ENCODE measurements at regions not wholly inside any gene's neighbourhood (a gene's known extent, or its start where the extent isn't known, plus 50 kb on each side); places are given as distances from the start of the nearest gene placed in this dataset.

DNA sequence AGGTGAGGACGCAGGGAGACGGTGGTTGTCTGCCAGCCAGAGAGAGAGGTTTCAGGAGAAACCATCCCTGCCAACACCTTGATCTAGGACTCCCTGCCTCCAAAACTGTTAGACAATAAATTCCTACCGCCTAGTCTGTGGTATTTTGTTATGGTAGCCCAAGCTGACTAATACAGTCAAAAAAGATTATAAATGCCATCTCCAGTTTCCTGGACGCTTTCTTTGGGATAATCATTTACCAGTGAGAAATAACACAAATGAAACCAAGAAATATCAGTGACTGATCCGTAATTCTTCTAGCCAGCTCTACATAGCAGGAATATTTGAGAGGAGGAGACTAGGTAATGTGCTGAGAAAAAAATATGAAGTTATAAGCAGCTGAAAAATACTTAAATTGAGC is 707.8 kb upstream of the LMCD1 start:
- DNase-seq: no peak

DNA sequence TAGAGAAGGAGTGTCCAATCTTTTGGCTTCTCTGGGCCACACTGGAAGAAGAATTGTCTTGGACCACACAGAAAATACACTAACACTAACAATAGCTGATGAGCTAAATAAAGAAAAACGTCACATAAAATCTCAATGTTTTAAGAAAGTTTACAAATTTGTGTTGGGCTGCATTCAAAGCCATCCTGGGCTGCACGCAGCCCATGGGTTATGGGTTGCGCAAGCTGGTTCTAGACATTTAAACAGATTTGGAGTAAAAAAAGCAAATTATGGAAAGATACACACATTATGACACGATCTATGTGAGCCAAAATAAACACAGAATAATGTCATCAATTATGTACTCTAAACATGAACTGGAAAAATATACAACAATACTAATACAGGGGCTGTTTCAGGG is 703.3 kb upstream of the LMCD1 start:
- no peak for DNase-seq

DNA sequence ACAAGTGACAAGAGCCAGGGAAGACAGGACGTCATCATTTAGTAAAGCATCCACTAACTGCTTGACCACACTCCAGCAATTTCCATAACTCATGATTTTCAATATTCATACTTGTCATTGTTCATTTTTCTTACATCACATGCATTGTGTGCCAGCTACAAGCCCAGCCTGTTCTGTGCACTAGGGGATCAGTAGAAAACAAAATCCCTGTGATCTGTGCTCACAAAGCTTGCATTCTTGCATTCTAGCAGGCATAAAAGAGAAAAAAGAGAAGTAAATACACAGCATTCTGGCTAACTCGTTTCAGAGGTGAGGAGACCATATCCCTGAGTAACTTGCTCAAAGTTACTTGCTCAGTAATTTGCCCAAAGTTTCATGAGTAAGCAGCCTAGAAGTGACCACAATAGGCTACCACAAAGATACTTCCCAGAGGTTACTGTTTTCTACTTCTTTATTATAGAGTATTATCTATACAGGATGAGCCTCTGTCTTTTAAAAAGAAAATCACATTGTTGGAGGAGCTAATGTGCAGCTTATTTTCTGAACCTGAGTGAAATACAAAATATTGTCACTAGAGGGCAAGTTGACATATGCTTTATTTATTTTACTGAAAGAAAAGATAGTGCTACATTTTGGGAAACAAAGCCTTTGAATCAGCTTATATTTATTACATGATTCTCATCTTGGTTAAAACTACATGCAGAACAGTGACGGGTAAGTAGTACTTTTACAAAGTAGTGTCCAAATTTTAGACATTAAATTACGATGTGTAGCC is 701.4 kb upstream of the LMCD1 start:
- no peak for DNase-seq

DNA sequence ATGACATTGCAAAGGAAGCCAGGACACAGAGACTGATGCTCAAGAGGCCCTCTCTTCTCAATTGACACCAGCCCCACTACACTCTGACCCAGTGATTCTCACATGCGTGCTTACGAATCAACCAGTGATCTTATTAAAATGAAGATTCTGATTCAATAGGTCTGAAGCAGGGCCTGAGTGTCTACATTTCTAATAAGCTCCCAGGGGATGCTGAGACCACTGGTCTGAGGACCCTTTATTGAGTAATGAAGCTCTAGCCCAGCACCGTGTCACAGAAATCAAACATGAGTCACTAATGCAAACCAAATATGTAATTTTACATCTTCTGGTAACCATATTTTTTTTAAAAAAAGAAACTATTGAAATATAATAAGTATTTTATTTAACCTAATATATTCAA is 689.1 kb upstream of the LMCD1 start:
- DNase-seq: no peak

DNA sequence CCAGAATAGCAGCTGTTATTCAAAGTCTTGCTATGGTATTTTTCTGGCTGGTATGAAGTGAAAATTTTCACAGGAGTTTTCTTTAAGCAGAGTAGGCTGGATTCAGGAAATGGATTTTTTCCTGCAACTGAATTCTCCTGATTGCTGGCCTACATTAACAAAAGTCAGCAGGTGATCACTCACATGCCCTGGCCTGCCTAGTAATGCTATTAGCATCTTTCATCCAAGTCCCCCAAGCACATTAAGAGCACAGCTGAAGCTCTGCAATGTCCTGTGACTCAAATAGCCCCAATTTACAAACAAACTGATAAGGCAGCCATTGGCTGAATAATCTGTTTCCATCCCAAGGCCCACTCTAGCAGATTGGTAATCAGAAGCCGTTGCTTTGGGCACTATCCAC is 688.3 kb upstream of the LMCD1 start:
- no peak for DNase-seq

DNA sequence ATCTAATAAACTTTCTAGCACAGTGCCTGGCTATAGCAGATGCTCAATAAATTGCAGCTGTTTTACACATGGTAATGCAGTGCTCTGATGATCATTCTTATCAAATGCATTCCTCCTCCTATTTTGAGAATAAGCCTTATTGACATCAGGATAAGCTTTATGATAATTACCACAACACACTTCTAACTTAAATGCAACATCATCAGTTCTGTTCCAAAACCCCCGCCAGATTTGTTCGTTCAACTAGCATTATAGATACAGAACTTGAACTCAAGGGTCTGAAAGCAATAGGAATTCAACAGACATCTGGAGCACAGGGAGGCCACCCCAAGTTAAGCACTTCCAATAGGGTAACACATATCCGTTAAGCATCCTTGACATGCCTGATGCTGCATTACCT is 684.4 kb upstream of the LMCD1 start:
- no peak for DNase-seq

DNA sequence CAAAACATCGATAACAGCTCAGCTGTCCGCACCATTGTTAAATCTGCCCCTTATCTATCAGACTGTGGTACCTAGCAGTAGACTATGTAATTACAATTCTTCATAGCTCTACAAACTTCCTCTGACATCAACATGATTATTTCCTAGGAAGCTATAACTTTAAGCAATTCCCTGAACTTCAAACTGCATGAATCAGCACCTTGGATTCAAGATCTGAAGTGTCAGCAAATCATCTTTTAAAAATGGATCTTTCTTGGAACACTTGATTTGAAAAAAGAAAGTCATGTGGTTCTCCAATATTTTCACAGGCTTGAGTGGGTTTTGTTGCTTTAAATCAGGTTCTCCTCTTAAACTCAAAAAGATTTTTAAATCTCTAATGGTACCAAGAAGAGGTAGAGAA is 680.7 kb upstream of the LMCD1 start:
- no peak for DNase-seq

DNA sequence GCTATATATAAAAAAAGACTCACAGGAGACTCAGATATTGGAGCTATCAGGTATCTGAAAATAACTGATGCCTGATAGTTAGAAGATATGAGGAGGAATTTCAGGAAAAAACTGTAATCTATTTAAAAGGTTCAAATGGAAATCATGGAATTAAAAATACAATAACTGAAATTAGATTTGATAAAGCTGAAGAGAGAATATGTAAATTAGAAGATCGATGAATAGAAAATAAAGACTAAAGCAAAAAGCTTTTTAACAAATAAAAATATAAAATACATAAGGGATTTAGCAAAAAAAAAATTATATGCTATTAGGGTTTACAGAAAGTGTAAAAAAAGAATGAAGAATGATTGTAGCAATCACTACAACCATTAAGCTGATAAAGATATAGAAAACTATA is 679.8 kb upstream of the LMCD1 start:
- no peak for DNase-seq

DNA sequence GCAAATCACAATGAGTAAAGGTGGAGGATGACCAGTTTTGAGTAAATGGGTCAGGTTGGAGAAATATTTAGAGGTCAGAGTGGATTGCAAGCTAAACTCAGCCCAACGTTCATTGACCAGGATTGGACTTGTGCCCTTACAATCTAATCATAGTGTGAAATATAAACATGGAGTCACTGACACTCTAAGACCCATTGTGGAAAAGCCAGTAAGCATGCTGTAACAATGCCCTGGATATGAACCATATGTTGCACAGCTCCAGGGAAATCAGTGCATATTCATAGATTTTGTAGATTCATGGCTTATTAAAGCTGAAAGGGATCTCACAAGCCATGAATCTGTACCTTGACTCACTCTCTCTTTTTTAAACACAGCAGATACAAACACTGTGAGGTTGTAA is 660.2 kb upstream of the LMCD1 start:
- no peak for DNase-seq

DNA sequence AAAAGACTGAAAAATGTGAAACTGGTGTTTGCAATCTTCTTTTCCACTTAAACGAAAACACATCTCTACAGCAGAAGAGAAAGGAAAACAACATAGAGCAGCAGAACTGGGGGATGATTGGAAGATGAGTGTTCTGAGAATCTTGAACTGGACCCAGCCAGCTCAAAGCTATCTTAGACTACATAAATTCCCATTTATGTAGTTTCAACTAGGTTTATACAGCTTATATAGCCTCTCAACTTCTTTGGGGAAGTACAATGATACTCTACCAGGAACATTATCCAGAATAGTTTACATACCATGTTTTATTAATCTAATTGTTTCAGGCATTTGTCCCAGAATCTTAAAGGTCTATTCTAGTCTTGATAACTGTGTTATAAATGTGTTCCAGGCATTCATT is 658.2 kb upstream of the LMCD1 start:
- no peak for DNase-seq

DNA sequence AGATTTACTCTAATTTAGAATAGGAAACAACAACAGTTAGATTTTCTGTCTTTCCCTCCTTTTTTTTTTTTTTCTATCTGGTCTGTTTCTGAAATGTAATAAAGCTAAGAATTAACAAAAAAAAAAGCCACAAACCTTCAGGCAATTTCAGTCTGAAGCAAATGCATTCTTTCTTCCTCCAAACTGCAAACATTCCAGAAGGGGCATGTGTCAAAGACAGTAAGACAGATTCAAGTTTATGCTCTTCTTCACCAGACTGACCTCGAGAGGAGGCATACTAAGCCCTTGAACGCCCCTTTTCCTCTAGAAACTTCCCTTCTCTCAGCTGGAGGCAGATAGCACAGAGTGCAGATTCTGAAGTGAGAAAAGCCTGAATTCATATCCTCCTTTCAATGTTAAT is 654.6 kb upstream of the LMCD1 start:
- DNase-seq: no peak

DNA sequence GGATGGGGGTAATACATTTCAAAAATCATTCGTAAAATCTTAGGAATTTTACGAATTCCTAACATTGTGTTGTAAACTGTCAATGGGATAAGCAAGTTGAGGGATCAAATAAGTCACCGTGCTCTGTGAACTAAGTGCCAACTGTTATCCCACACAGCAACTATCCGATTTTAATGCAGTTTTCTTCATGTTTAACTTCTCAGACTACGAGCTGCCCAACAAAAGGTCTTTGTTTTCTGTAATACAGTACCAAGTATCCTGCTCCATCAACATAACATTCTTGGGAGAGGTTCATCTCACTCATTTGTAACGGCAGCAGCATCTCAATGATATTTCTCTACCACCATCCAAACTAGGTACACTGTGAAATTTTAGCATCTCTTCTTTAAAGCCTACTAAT is 654.1 kb upstream of the LMCD1 start:
- no peak for DNase-seq

DNA sequence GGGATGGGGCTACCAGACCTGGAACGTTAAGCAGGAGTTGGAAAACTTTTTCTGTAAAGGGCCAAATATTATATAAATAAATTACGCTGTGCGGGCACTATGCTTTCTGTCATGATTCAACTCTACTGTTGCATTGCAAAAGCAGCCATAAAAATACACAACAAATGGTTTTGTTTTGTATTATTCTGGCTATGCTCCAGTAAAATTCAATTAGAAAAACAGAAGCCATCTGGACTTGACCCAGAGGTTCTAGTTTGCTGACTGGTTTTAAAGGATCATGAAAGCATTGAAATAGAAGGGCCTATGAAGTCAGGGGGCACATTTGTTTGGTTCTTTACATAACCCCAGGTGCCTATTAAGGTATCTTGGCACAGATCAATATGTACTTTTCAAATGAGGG is 647.4 kb upstream of the LMCD1 start:
- DNase-seq: no peak

DNA sequence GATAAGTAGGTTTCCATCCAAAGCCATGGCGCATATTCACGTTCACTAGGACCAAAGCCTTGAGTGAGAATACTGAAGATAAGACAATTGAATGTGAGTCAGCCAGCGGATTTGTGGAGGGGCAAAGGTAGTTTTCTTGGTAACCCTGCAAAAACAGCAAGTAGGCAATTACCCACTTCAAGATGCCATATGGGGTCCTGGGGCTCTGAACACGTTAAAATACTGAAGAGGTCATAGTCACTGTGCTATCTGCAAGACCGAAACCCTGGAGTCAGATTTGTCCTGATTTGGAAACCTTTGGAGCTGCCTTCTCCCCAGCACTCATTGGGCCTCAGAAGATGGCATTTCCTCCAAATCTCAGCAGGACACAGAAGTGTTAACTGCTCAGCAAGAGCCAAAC is 646.9 kb upstream of the LMCD1 start:
- no peak for DNase-seq

DNA sequence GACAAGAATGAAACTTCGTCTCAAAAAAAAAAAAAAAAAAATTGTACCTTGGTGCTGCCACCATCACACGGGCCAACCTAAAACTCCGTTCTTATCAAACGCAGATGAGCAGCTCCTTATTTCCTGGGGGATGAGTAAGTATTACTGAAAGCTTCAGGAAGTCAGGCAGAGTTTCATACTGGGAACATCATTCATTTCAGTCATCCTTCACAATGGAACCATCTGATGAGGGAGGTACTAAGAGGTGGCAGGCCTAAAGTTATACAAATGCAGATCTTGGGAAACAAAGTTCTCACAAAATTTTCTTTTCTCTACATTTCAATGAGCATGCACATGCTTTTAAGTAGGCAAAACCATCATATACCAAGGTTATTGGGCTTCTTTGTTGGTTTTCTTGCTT is 636.0 kb upstream of the LMCD1 start:
- no peak for DNase-seq

DNA sequence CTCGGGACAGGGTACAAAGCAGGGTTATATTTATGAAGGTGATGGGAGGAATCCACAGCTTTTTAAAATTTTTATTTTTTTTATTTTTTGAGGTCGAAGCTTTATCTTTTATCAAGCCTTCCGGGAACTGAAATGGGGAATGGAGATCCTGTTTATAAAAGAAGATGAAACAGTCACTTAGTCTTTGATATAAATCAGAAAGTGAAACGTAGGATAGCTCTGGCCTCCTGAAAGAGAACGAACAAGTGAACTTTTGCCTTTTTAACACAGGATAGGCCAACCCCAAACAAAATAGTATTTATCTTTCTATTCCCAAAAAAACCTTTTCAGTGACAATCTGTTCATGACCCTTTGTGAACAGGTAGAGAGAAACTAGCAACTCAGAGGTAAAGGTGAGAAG is 634.0 kb upstream of the LMCD1 start:
- no peak for DNase-seq

DNA sequence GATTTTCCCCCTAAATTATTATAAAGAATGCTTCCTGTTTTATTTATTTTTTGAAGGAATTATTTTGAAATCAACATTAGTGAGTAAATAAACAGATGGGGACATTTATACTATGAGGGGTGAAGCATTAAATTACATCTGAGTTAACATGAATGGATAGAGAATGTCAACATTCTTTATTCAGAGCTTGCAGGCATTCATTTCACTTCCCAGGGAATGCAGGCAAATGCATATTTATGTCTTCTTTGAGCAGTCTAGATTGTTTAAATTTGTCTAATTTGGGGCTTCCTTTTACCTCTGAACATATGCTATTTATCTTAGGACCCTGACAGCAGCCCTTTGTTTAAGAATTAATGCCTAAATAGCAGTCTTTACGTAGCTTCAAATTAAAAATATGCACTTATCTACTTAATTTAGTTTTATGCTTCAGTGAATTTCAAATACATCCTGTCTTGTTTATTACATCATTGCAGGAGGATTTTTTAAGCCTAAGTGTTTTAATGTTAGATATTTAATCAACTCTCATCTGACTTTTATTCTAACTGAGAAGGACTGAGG is 630.5 kb upstream of the LMCD1 start:
- no peak for DNase-seq

DNA sequence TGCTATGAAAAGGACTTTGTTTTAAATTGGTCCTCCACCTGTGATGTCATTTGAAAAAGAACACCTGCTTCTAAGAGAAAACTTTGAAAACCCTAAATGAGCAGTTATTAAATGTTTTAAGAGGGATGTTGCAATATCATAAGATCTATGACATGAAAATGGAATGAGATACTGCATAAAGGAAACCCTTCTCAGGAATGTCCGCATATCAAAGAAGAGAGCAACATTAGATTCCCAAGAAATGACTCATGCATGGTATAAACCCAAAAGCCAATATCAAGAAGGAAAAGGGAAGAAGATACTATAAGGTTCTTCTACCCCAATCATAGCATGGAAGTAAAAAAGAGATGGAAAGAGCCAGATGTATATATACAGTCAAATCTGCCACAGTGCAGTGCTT is 627.5 kb upstream of the LMCD1 start:
- DNase-seq: no peak

DNA sequence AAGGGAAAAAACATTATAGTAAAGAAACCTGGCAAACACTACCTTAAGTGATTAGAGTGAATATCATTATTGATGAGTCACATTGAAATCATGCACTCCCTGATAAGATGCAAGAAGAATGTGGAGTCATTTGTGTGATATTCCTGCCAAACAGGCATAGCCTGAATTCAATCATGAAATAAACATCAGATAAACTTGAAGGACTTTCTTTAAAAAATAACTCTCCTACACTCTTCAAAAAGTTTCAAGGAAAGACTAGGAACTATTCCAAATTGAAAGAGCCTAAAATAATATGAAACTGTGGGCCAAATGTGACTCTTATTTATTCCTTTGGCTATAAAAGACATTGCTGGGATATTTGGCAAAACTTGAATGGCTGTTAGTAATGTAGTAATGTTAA is 625.7 kb upstream of the LMCD1 start:
- no peak for DNase-seq

DNA sequence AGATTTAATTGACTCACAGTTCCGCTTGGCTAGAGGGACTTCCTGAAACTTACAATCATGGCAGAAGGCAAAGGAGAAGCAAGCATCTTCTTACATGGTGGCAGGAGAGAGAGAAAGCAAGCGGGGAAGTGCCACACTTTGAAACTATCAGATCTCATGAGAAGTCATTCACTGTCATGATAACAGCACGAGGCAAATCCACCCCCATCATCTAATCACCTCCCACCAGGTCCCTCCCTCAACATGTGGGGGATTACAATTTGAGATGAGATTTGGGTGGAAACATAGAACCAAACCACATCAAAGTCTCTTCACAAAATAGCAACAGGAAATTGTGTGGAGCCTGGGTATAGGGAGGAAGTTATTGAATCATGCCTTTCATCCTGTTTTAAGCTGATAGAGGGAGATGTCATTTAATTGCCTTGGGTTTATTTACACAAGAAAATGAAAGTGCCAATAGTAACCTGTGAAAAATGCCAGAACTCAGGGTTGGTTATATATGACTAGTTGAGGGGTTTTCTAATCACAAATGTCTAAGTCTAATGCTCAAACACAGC is 624.8 kb upstream of the LMCD1 start:
- peak; percentile 40 to 54 for DNase-seq

DNA sequence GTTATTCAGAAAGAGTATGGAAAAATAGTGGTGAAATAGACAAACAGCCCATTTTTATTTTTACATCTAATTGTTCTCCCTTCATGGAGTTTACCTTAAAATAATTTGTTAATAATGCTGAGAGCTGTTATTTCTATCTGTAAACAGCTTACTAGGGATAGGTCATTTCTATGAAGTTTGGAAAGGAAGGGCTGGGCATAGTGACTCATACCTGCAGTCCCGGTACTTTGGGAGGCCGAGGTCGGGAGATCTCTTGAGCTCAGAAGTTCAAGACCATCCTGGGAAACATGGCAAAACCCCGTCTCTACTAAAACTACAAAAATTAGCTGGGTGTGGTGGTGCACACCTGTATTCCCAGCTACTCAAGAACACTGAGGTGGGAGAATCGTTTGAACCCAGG is 624.3 kb upstream of the LMCD1 start:
- DNase-seq: no peak

DNA sequence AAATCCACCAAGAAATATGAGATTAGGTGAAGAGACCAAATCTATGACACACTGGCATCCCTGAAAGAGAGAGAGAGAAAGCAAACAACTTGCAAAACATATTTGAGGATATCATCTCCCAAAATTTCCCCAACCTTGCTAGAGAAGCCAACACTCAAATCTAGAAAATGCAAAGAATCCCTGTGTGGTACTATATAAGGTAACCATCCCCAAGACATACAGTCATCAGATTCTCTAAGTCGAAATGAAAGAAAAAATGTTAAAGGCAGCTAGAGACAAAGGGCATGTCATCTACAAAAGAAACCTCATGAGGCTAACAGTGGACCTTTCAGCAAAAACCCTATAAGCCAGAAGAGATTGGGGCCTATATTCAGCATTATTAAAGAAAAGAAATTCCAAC is 622.1 kb upstream of the LMCD1 start:
- DNase-seq: no peak

DNA sequence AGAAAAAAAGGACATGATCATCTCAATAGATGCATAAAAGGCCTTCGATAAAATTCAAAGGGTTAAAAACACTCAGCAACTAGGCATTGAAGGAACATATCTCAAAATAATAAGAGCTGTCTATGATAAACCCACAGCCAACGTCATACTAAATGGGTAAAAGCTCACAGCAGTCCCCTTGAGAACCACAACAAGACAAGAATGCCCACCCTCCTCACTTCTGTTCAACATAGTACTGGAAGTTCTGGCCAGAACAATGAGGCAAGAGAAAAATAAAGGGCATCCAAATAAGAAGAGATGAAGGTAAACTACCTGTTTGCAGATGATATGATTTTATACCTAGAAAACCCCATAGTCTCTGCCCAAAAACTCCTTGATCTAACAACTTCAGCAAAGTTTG is 619.7 kb upstream of the LMCD1 start:
- no peak for DNase-seq

DNA sequence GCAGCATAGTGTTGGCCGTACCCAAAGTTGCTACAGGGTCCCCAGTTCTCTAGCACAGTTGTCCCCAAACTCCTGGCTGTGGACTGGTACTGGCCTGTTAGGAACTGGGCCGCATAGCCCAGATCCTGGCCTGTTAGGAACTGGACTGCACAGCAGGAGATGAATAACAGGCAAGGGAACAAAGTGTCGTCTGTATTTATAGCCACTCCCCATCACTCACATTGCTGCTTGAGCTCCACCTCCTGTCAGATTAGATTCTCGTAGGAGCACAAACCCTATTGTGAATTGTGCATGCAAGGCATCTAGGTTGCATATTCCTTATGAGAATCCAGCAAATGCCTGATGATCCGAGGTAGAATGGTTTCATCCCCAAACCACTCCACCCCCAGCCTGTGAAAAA is 604.0 kb upstream of the LMCD1 start:
- DNase-seq: no peak

DNA sequence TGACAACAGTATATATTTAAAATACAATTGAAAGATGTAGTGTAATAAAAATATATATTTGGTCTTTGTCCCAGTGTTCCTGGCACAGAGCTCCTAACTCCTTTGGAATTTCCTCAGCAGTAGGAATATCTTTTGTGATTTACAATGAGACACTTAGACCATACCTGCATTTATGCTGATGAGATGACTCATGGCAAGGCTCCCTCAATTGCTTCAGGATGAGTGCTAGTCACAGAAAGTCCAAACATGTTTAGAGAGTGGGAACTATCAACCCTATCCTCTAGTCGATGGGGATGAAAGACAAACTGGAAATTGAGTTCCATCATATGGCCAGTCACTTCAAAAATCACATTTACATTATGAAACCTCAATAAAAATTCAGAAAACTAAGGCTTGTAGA is 588.3 kb upstream of the LMCD1 start:
- no peak for DNase-seq
